ENCODE measurements at regions not wholly inside any gene's neighbourhood (a gene's known extent, or its start where the extent isn't known, plus 50 kb on each side); places are given as distances from the start of the nearest gene placed in this dataset.

- no peak for DNase-seq
Measured at GRCh38 chr14:82390586-82390985, 856.9 kb upstream of the SEL1L start.

- no peak for DNase-seq
Measured at GRCh38 chr14:82394916-82395315, 861.3 kb upstream of the SEL1L start.

GRCh38 chr14:82398256-82398655 is 864.6 kb upstream of the SEL1L start:
- DNase-seq: no peak

GRCh38 chr14:82403987-82404386 is 870.3 kb upstream of the SEL1L start:
- no peak for DNase-seq

GRCh38 chr14:82410064-82410463 is 876.4 kb upstream of the SEL1L start:
- DNase-seq: no peak

GRCh38 chr14:82411298-82411697 is 877.6 kb upstream of the SEL1L start:
- DNase-seq: no peak

- DNase-seq: no peak
Measured at GRCh38 chr14:82412545-82412944, 878.9 kb upstream of the SEL1L start.

- DNase-seq: no peak
Measured at GRCh38 chr14:82414853-82415539, 881.3 kb upstream of the SEL1L start.

GRCh38 chr14:82419933-82420332 is 886.3 kb upstream of the SEL1L start:
- DNase-seq: no peak

GRCh38 chr14:82420871-82421270 is 887.2 kb upstream of the SEL1L start:
- DNase-seq: no peak

GRCh38 chr14:82421286-82421685 is 887.6 kb upstream of the SEL1L start:
- no peak for DNase-seq

- no peak for DNase-seq
Measured at GRCh38 chr14:82422230-82422629, 888.6 kb upstream of the SEL1L start.

- no peak for DNase-seq
Measured at GRCh38 chr14:82425261-82425660, 891.6 kb upstream of the SEL1L start.

- DNase-seq: no peak
Measured at GRCh38 chr14:82431031-82431430, 897.4 kb upstream of the SEL1L start.

GRCh38 chr14:82432301-82433105 is 898.9 kb upstream of the SEL1L start:
- DNase-seq: no peak

GRCh38 chr14:82438436-82438835 is 904.8 kb upstream of the SEL1L start:
- DNase-seq: no peak

- DNase-seq: no peak
Measured at GRCh38 chr14:82441270-82441669, 907.6 kb upstream of the SEL1L start.

GRCh38 chr14:82445810-82446570 is 912.3 kb upstream of the SEL1L start:
- no peak for DNase-seq

GRCh38 chr14:82447586-82447985 is 913.9 kb upstream of the SEL1L start:
- DNase-seq: no peak

GRCh38 chr14:82449926-82450468 is 916.3 kb upstream of the SEL1L start:
- DNase-seq: no peak

- no peak for DNase-seq
Measured at GRCh38 chr14:82451675-82452074, 918.0 kb upstream of the SEL1L start.

GRCh38 chr14:82482345-82482744 is 948.7 kb upstream of the SEL1L start:
- no peak for DNase-seq

GRCh38 chr14:82488473-82488872 is 954.8 kb upstream of the SEL1L start:
- no peak for DNase-seq
